Activated CD4-positive, alpha-beta T cell treated with anti-CD3 and anti-CD28 coated beads, Interleukin-2, Interleukin-6, amounts not matched to agents 100 ng/mL and 50 ng/mL, durations not matched to agents 16 hours and 8 hours (primary cell): ENCODE measurements at regions not wholly inside any gene's neighbourhood (a gene's known extent, or its start where the extent isn't known, plus 50 kb on each side); places are given as distances from the start of the nearest gene placed in this dataset.

ENCODE experiments used
- DNase-seq: peaks from one replicate; pipeline ENCODE4 v3.0.0-alpha.2; 2020

- no peak for DNase-seq
These were observed 59.6 kb upstream of the CDH13 start for GRCh38 chr16:82567175-82567574.

DNA sequence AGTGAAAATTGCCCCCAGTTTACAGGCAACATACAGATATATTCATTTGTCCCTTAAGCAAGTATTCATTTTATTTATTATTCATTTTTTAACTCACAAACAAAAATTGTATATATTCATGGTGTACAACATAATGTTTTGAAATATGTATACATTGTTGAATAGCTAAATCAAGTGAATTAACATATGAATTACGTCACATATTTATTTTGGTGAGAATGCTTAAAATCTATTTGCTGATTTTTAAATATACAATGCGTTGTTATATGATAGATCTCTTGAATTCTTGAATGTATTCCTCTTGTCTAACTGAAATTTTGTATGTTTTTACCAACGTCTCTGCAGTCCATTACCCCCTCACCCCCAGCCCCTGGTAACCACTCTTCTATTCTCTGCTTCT is 63.4 kb upstream of the CDH13 start:
- no peak for DNase-seq

DNA sequence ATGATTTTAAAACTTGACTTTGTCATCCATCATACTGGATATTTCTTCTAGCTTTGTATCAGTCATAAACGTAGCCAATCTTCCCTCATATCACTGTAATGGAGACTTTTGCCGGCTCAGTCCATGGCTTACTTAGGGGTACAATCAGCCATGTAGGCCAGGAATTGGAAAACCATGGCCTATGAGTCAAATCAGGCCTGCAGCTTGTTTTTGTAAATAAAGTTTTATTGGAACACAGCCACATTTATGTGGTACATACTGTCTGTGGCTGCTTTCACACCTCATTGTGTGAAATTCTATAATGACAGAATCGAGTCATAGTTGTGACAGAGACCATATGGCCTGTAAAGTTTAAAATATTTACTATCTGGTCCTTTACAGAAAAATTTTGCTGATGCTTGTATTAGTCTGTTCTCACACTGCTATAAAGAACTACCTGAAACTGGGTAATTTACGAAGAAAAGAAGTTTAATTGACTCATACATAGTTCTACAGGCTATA is 64.5 kb upstream of the CDH13 start:
- DNase-seq: no peak

DNA sequence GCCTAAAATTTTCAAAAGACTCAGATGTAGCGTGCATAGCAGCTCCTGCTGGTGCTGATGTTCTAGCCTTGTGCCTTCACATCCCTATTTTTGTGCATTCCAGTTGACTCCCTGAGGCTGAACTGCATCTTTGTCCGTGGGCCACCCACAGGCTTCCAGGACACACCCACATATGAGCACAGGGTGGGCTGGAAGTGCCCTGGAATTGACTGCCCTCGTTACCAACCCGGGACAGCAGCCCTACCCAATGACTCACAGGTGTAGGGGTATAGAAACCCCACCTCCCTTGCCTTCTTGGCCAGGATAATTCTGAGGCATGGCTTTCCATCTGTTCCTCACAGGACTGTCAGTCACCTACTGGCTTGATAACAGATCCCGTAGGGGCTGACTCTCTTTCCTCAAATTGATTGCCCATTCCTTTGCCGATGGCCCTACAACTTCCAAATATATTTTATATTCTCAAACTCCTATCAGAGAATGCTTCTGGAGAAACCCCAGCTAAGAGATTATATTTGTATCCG is 65.9 kb upstream of the CDH13 start:
- no peak for DNase-seq

DNA sequence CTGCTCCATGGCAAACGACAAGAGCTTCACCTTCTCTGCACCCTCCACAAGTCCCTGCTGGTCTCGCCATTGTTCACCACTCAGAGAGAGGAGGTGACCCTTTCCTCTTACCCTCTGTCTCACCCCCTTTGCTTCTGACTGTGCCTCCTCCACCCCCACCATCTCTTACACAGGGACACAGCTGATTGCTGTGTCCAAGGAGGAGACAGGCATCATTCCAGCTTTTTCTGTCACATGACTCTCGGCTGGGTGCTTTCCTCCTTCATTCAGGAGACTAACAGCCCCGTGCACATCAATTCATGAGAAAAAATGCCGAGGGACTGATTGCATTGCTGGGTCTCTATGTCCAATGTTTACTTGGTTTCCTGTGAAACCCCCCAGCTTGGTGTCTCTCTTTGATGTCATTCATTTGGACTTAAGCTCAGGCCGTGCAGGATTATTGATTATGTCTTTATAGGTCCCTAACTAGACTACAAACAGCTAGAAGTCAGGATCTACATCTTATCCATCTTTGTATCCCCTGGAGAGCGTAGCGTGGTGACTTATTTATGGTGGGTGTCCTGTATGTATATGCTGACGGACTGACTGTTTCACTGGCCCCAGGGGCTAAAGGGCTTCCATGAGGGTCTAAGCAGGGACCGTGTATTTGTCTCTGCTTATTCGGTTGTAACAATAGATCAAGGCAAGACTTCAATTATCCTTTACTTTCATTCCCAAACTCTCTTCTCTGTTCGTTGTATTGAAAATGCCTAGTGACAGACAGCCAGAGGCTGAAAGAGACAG is 82.2 kb upstream of the CDH13 start:
- DNase-seq: no peak

- DNase-seq: no peak
These were observed 84.1 kb upstream of the CDH13 start for GRCh38 chr16:82542714-82543113.

GRCh38 chr16:82541103-82541502 is 85.7 kb upstream of the CDH13 start:
- DNase-seq: no peak

GRCh38 chr16:82535764-82536163 is 91.0 kb upstream of the CDH13 start:
- no peak for DNase-seq

DNA sequence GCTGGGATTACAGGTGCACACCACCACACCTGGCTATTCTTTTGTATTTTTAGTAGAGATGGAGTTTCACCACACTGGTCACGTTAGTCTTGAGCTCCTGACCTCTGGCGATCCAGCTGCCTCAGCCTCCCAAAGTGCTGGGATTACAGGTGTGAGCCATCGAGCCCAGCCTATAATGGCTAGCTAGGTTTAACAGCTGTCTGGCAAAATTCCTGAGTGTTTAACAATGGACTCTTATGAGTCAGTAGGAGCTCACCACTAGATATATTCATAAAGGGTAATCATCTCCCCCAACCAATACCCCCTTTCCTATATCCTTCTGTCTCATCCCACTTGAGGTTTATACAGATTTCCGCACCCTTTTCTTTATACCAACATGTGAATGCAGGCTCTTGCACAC is 91.5 kb upstream of the CDH13 start:
- DNase-seq: no peak

DNA sequence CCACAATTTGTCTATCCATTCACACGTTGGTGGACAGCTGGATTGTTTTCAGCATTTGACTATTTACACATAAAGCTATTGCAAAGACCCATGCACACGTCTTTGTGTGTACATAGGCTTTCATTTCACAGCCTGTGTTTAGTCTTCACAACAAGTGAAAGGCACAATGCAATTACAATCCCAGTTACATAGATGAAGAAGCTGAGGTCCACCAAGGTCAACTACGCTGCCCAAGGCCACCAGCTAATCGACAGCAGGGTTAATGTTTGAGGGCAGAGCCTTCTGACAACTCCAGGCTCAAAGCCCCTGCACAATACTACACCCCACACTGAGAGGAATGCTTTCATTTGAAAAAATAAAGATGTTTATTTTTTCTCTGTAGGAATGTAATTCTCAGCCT is 93.6 kb upstream of the CDH13 start:
- DNase-seq: no peak

- DNase-seq: no peak
These were observed 95.9 kb upstream of the CDH13 start for GRCh38 chr16:82530883-82531282.

DNA sequence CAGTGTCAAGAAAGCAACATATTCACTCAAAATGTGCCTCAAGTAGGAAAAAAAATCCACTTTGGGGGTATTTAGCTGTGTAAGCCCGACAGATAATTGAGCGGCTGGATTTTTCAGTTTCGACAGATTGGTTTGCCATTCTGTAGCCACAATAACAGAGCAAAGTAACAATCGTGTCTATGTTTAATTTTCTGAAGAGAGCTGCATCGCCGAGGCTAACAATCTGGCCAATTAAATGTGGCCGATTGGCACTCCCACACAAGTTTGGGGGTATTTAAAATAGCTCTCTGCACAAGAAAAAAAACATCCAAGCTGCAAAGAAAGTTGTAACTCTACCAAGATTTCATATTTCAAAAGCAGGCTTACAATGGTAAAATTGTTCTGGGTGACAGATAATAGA is 99.7 kb upstream of the CDH13 start:
- DNase-seq: no peak

DNA sequence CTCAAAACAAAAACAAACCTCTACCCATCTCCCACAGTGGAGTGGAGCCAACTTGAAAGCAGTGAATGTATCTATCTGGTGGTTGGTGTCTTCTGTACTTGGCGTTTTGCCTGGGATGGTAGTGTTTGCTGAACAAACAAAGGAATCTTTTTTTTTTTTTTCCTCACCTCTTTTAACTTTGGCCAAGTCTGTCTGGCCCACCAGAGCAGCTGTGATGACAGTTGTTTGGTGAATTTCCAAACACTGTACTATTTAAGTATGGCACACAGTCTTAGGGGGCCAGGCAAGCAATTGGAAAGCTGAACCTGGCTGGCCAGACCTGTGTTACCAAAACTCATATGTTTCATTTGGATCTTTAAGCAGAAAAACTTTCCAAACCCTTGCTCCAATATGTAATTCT is 101.8 kb upstream of the CDH13 start:
- DNase-seq: no peak

- DNase-seq: no peak
These were observed 103.0 kb upstream of the CDH13 start for GRCh38 chr16:82523815-82524214.

- no peak for DNase-seq
These were observed 104.7 kb upstream of the CDH13 start for GRCh38 chr16:82522026-82522425.

GRCh38 chr16:82518811-82519210 is 108.0 kb upstream of the CDH13 start:
- DNase-seq: no peak

GRCh38 chr16:82514262-82514661 is 112.5 kb upstream of the CDH13 start:
- DNase-seq: no peak

- DNase-seq: no peak
These were observed 115.9 kb upstream of the CDH13 start for GRCh38 chr16:82510789-82511305.

GRCh38 chr16:82509691-82510430 is 116.9 kb upstream of the CDH13 start:
- DNase-seq: no peak

DNA sequence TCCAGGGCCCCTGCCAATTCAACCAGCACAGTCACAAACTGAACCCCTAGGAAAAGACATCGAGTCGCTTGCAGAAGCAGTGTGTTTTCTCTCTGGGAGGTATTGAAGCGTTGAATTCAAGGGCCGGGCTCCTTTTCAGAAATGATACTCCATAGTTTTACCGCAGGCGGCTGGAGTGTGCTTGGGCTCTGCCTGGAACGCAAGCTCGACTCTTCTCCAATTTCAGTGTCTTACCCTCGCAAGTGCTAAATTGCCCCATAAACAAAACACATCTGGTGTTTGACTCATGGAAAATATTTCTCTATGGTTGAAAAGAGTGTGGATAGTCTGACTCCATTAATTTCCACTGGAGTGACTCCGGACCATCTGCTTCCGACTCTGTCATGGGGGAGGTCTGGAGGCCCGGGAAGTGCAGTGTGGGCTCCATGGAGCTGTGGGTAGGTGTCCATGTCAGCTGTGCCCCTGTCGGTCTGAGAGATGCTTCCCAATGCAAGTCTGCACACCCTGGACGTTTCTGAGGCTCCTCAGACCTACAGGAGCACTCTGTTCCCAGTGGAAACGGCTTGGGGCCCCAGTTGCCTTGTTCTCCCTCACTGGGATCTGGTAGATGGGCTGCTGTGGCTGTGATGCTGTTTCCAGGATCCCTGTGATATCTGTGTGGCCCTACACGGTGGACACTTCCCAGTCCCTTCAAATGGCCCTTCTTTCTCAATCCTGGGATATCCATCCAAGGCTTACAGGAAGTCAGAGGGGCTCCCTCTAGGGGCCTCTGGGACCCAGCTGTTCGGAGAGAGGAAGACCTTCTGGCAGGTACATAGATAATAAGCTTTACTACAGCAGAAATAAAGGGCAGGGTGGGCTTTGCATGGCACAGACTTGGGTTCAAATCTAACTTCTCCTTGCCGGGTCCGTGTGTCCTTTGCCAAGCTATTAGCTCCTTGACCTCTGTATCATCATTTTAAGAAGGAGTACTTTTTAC is 119.8 kb upstream of the CDH13 start:
- no peak for DNase-seq

DNA sequence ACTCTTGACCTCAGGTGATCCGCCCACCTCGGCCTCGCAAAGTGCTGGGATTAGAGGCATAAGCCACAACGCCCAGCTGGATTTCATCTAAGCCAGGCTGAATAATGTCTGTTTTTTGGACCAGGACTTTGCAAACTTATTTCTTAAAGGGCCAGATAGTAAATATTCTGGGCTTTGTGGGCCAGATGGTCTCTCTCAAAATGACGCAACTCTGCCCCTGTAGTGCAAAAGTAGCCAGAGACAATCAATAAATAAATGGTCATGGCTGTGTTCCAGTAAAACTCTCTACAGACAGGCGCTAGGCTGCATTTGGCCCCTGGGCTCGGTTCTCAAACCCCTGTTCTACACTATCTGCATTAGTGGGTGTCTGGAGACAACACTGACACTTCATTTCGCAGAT is 121.9 kb upstream of the CDH13 start:
- no peak for DNase-seq

DNA sequence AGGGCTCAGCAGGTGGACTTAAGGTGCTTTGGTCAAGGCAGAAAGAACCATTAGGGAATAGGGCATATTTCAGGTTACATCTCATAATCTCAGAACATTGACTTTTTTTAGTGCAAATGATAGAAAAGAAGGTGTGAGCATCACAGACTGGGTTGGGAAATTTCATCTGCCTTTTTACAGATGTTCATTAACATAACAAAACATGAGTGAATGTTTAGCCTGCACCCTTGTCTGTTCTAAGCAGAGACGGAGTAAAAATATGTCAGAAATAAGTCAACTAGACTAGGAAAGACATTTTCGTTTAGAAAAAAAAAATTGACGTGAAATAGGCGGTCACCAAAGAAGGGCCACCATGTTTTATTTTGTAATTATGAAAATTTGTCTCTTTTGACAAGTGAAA is 127.5 kb upstream of the CDH13 start:
- no peak for DNase-seq

GRCh38 chr16:82497139-82497538 is 129.6 kb upstream of the CDH13 start:
- no peak for DNase-seq
